GM18870 (cell line): ENCODE measurements at regions not wholly inside any gene's neighbourhood (a gene's known extent, or its start where the extent isn't known, plus 50 kb on each side); places are given as distances from the start of the nearest gene placed in this dataset.

ENCODE experiments used
- ATAC-seq: cut with Tn5 transposase; IDR thresholded peaks from one replicate; pipeline ENCODE4 v1.9.1; 2021; ENCODE audit warnings: moderate library complexity; ENCODE audit not compliant: unreplicated experiment

- no peak for ATAC-seq
Measured at GRCh38 chr2:83695530-83695929, 763.5 kb downstream of the SUCLG1 start.

- no peak for ATAC-seq
Measured at GRCh38 chr2:83695037-83695436, 764.0 kb downstream of the SUCLG1 start.

- ATAC-seq, result no peak
Measured at GRCh38 chr2:83689402-83689801, 769.7 kb downstream of the SUCLG1 start.

- no peak for ATAC-seq
Measured at GRCh38 chr2:83686863-83687262, 772.2 kb downstream of the SUCLG1 start.

GRCh38 chr2:83674050-83674449, 785.0 kb downstream of the SUCLG1 start:
- no peak for ATAC-seq

GRCh38 chr2:83665894-83666293, 793.2 kb downstream of the SUCLG1 start:
- ATAC-seq, result no peak

- ATAC-seq, result no peak
Measured at GRCh38 chr2:83665154-83665553, 793.9 kb downstream of the SUCLG1 start.

- ATAC-seq, result no peak
Measured at GRCh38 chr2:83661711-83662110, 797.4 kb downstream of the SUCLG1 start.

- no peak for ATAC-seq
Measured at GRCh38 chr2:83654091-83654611, 804.9 kb downstream of the SUCLG1 start.

GRCh38 chr2:83650898-83651297, 808.2 kb downstream of the SUCLG1 start:
- no peak for ATAC-seq

GRCh38 chr2:83650161-83650560, 808.9 kb downstream of the SUCLG1 start:
- no peak for ATAC-seq

- ATAC-seq, result no peak
Measured at GRCh38 chr2:83640506-83640905, 818.6 kb downstream of the SUCLG1 start.

- no peak for ATAC-seq
Measured at GRCh38 chr2:83633423-83633822, 825.7 kb downstream of the SUCLG1 start.

- no peak for ATAC-seq
Measured at GRCh38 chr2:83630351-83630750, 828.7 kb downstream of the SUCLG1 start.

- ATAC-seq, result no peak
Measured at GRCh38 chr2:83615511-83615910, 843.6 kb downstream of the SUCLG1 start.

GRCh38 chr2:83613178-83613577, 845.9 kb downstream of the SUCLG1 start:
- ATAC-seq, result no peak

- ATAC-seq, result no peak
Measured at GRCh38 chr2:83602753-83603152, 856.3 kb downstream of the SUCLG1 start.

- ATAC-seq, result no peak
Measured at GRCh38 chr2:83596592-83597282, 862.3 kb downstream of the SUCLG1 start.

GRCh38 chr2:83595926-83596325, 863.2 kb downstream of the SUCLG1 start:
- ATAC-seq, result no peak

GRCh38 chr2:83595121-83595690, 863.9 kb downstream of the SUCLG1 start:
- no peak for ATAC-seq

- no peak for ATAC-seq
Measured at GRCh38 chr2:83594241-83595120, 864.6 kb downstream of the SUCLG1 start.

GRCh38 chr2:83587309-83587708, 871.8 kb downstream of the SUCLG1 start:
- ATAC-seq, result no peak
